Eye (tissue), 1 donor: ENCODE measurements at regions not wholly inside any gene's neighbourhood (a gene's known extent, or its start where the extent isn't known, plus 50 kb on each side); places are given as distances from the start of the nearest gene placed in this dataset.
"Not testable (repeated sequence)": the region's sequence is repeated elsewhere in the genome, so short reads cannot be mapped to it uniquely, and the experiment has no call there.

Source experiments
- DNase-seq: peaks from one replicate; pipeline ENCODE4 v3.0.0-alpha.2; 2015

GRCh38 chr18:22828171-22828570, 105.0 kb upstream of the RBBP8 start:
- DNase-seq: no peak

DNA sequence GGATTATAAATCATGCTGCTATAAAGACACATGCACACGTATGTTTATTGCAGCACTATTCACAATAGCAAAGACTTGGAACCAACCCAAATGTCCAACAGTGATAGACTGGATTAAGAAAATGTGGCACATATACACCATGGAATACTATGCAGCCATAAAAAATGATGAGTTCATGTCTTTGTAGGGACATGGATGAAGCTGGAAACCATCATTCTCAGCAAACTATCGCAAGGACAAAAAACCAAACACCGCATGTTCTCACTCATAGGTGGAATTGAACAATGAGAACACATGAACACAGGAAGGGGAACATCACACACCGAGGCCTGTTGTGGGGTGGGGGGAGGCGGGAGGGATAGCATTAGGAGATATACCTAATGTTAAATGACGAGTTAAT, 104.5 kb upstream of the RBBP8 start:
- not testable (repeated sequence) for DNase-seq

DNA sequence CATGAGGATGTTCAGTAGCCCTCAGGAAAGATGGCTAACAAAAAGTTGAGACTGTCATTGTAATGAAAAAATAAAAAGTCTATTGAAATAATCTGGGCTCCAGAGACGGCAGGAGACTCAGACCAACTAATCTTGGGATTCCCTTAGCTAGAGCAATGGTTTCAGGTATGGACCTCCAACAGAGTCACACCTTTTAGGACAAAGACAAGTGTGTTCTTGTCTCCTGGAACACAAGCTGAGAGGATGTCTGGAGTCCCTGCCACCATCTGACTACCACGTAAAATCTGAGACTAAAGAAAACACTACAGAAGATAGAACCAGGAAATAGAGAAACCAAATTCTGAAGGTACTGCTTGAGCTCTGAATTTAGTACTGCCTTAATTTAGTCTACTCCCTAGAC, 103.3 kb upstream of the RBBP8 start:
- DNase-seq: no peak

DNA sequence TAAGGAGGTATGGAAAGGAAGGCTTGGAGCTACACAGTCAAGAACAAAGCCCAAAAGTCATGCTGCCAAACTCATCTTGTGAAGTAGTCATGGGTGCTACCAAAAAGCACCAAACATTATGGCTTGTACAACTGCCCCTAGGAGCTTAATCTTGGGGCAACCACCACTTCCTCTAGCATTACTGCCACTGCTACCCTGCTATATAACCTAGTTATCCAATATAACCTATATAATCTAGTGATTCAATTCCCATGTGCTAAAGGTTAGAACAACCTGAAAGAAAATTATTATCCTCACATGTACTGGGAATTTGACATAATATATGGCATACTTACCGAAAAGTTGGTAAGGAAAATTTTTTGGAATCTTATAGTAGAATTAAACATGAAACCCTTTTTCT, 102.6 kb upstream of the RBBP8 start:
- no peak for DNase-seq

GRCh38 chr18:22831441-22831904, 101.7 kb upstream of the RBBP8 start:
- no peak for DNase-seq

DNA sequence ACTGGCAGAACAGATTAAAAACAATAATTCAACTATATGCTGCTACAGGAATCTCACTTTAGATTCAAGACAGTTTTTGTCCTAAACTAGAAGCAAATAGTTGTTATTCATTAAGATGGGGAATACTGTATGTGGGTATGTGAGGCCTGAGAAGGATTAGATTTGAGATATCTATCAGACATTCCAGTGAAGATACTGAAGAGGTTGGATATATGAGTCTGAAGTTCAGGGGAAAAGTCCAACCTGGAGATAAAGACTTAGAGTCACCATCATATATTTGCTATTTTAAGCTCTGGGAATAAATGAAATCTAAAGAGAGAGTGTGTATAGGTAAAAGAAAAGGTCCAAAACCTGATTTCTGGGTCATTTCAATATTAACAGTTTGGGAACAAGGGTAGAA, 96.2 kb upstream of the RBBP8 start:
- no peak for DNase-seq

GRCh38 chr18:22838221-22838620, 94.9 kb upstream of the RBBP8 start:
- no peak for DNase-seq

DNA sequence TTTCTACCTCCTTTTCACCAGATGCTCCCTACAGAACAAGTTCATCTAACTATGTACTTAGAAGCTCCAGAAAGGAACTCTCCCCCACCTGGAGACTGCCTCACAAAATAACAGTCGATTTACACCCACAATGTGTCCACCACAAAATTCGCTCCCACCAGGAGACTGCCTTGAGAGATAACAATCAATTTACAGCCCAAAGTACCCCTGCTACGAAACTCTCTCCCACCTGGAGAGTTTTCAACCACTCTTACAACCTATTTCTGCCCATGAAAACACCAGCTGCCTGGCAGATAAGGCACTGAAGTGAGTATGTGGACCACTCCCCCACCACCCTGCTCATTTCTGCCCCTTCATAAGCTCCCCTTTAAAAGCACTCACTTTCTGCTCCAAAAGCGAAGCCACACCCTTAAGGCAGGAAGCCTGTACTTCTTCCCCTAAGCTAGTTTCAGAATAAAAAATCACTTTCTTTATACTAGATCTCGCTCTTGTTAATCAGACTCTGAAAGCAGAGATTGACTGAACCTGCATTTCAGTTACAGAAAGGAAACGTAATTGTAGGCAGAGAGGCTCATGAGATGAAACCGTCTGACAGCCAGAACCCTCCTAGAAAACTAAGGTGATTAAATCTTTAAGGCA, 94.4 kb upstream of the RBBP8 start:
- DNase-seq: no peak

GRCh38 chr18:22839340-22839821, 93.7 kb upstream of the RBBP8 start:
- DNase-seq: no peak

DNA sequence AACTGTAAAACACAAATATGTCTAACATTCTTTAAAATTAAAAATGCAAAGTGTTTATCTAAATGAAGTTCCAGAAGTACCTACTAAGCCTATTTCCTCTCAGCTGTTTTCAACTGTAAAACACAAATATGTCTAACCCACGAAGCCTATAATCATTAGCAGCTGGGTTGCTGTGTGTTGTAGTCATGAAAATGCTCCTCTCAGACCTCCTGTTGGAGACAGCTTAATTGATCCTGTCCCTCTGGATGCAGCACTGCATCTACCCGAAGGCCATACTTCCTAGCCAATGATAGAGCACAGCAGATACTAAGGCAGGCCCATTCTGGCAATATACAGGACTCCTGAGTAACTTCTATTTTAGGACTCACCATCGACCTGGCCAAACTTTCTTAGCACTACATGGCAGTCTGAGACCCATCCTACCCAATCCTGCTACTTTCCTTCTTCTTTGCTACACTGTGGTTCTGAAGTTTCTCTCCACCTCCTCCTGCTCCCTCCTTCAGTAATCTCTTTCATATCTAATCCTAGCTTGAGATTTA, 92.5 kb upstream of the RBBP8 start:
- DNase-seq: no peak

- DNase-seq: peak; percentile 46
These were observed 91.3 kb upstream of the RBBP8 start for GRCh38 chr18:22841840-22842239.

GRCh38 chr18:22844190-22844589, 88.9 kb upstream of the RBBP8 start:
- DNase-seq: no peak

DNA sequence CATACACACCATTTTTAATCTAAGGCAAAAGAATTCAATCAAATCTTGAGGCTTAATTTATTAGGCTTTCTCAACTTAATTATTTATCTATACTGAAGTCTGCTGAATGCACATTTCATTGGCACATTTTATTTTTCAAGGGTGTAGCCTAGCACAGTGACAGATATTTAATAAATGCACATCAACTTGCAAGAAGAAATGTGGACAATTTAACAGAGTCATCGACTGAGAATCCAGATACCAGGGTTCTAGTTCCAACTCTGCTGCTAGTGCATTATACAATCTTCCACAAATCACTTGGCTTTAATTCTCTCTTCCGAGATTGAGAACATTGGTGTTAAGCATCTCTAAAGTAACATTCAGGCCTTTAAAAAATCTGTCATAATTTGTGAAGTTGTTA, 88.5 kb upstream of the RBBP8 start:
- no peak for DNase-seq

DNA sequence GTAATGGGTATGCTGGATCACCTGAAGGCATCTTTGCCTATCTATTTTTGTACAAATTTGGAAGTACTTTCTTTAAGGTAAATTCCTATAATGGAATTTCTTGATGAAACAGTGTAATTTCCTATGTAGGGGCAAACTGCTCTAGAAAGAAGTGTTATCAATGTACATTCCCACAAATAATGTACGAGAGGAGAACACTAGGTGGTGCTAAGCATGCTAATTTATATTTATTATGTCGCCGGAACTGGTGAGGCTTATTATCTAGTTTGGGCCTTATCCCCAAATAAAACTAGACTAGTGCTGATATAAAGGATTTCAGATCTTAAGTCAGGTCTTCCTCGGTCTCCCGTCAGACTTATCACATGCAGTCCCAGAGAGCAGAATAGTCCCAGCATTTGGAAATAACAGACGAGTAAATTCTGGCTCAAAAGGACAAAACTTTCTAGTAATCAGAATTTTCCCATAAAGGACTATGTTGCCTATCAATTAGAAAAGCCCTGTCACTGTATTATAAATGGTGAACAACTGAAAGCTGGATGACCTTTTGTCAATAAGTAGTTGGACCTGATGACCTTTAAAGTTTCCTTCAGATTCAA, 86.9 kb upstream of the RBBP8 start:
- peak; percentile 48 for DNase-seq

- DNase-seq: no peak
These were observed 86.4 kb upstream of the RBBP8 start for GRCh38 chr18:22846697-22847096.

DNA sequence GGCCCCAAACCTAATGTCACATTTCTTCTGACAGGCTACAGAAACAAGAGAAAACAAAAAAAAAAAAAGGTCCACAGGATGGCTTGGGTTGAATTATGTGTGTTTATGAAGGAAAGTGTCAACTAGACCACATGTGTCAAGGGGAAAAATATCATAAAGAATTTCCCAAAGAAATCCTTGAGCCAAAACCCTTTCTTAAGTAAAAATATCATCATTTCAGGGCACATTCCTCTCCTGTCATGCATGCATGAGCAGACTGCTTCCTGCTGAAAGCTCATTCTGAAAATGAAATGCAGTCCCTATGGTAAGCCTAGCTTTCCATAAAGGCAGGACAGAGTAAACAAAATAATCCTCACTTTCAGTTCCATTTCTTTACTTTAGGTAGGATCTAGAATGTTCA, 85.7 kb upstream of the RBBP8 start:
- peak; percentile 26 for DNase-seq

DNA sequence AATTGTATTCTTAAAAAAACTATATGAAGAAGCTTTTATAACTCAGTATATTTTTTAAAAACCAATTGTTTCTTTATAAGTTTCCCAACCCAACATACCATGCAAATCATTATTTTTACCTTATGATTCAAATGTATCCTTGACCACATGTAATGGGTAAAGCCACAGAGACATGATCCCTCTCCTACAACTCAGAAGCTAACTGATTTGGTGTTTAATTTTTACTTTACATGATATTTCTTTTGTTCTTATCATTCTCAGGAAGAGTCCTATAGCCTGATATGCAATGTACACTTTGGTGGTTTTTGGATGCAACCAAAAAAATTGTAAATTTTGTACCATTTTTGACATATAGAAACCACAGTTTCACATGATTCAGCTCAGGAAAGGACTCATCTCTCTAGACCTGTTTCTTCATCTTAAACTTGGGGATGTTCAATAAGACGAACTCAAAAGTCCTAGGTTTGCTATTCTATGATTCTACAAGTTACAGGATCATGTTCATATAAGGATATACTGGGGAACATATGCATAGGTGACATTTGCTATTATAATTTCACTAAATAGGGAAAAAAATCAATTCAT, 85.2 kb upstream of the RBBP8 start:
- DNase-seq: no peak

- no peak for DNase-seq
These were observed 84.5 kb upstream of the RBBP8 start for GRCh38 chr18:22848615-22849014.

DNA sequence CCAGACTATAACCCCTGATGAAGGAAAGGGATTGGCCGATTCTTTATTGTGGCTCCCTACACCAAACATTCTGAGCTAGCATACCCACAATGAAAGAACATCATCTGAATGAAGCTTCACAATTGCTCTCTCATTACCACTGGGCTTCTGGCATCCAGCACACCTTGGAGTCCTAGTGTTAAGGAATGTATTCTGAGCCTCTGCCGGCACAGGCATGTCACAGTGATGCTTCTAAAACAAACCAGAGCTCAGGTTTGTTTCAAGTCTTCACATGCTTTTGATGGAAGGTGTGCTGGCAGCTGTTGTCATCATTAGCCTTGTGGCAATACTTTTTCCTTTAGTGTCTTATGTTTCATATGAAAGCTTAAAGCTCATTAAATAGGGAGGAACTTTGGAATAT, 76.3 kb upstream of the RBBP8 start:
- peak; percentile 25 for DNase-seq

- no peak for DNase-seq
These were observed 75.0 kb upstream of the RBBP8 start for GRCh38 chr18:22858121-22858520.

- DNase-seq: no peak
These were observed 72.3 kb upstream of the RBBP8 start for GRCh38 chr18:22860807-22861206.

- no peak for DNase-seq
These were observed 67.6 kb upstream of the RBBP8 start for GRCh38 chr18:22865354-22866116.

DNA sequence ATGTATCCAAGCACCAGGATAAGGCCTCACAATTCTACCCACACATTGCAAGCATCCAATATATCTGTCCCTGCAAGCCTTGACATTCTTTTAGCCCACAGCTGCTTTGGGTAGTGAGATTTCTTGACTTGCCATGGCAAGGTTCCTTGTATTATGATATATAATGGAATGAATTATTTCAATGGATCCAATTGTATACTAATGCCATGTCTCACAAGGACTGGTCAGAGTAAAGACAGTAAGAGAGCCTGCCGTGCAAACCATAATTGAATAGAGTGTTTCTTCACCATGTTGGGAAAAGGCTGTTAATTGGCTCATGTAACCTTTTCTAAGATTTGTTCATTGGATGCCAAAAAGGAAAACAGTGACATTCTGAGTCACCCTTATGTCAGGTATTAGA, 64.3 kb upstream of the RBBP8 start:
- DNase-seq: no peak
